Esophagus muscularis mucosa (tissue), 4 donors: ENCODE measurements at regions not wholly inside any gene's neighbourhood (a gene's known extent, or its start where the extent isn't known, plus 50 kb on each side); places are given as distances from the start of the nearest gene placed in this dataset.

Experiments used
- DNase-seq: peaks from one replicate; pipeline ENCODE4 v3.0.0-alpha.2; 2017; ENCODE audit errors: extremely low spot score
- H3K27ac ChIP-seq, 4 donors: fragments of 200-600 bp; sonication (generic); replicated peaks in 1 of 4; 1 replicate in 3 of 4; 2 replicates in 1 of 4; pipeline ENCODE4 v1.5.1; 2016 to 2019; ENCODE audit warnings: mild to moderate bottlenecking in 1 of 4
- H3K27me3 ChIP-seq, 4 donors: fragments of 200-600 bp; sonication (generic); one replicate each; pipeline versions ENCODE4 v1.5.1 to v1.6.0; 2016 to 2019
- H3K36me3 ChIP-seq, 4 donors: fragments of 200-600 bp; sonication (generic); one replicate each; pipeline ENCODE4 v1.5.1; 2016 to 2019
- H3K4me1 ChIP-seq, 4 donors: fragments of 200-600 bp; sonication (generic); one replicate each; pipeline ENCODE4 v1.5.1; 2016 to 2019
- H3K4me3 ChIP-seq, 4 donors: fragments of 200-600 bp; sonication (generic); 1 replicate in 2 of 4; 2 replicates in 2 of 4; pipeline ENCODE4 v1.5.1; 2016 to 2019; ENCODE audit warnings: mild to moderate bottlenecking in 4 of 4, moderate library complexity in 1 of 4
- H3K9me3 ChIP-seq, 4 donors: fragments of 200-600 bp; sonication (generic); 1 replicate in 3 of 4; 2 replicates in 1 of 4; pipeline ENCODE4 v1.5.1; 2016 to 2019
- EP300 ChIP-seq: sonication (generic); formaldehyde crosslinking; IDR thresholded peaks from one replicate; pipeline ENCODE4 v1.6.1; 2017; ENCODE audit warnings: antibody characterized with exemption
- POLR2A ChIP-seq: fragments of 450-650 bp; IDR thresholded peaks from one replicate; pipeline ENCODE4 v1.6.1; 2017; ENCODE audit warnings: antibody characterized with exemption, moderate library complexity, mild to moderate bottlenecking, low read depth
- POLR2AphosphoS5 ChIP-seq, 2 donors: sonication (generic); formaldehyde crosslinking; IDR thresholded peaks; one replicate each; pipeline ENCODE4 v1.6.1; 2017; ENCODE audit warnings: antibody characterized with exemption in 2 of 2
- WGBS: methylation state at CpG from one replicate; pipeline ENCODE4 v1.1.5; 2018; 5-methylcytosine and 5-hydroxymethylcytosine counted together
- intact Hi-C: fragments of 100-400 bp; cut with DNase I; formaldehyde crosslinking; loops from one replicate; pipeline ENCODE4 v1.15.1; 2023
- TF ChIP-seq, protein P1 (sequence below), 3 experiments: fragments of 200-600 bp in 2 of 3; fragments of 450-650 bp in 1 of 3; sonication (generic) in 2 of 3; IDR thresholded peaks; one replicate each; pipeline ENCODE4 v1.5.1; 2017 to 2019; ENCODE audit warnings: antibody characterized with exemption in 3 of 3, mild to moderate bottlenecking in 2 of 3, moderate library complexity in 1 of 3

- 76% methylated on average over 8 of the region's 8 CpGs for WGBS
- DNase-seq: no peak
- no peaks in the 10 kb centered on the region for H3K36me3 ChIP-seq
- H3K9me3 ChIP-seq: no peaks in the 10 kb centered on the region
- H3K27me3 ChIP-seq: no peaks in the 10 kb centered on the region
- intact Hi-C loops: no loop called here
- H3K4me1 ChIP-seq: no peaks in the 10 kb centered on the region
- no peak for TF ChIP-seq POLR2A
- TF ChIP-seq, protein P1, sequence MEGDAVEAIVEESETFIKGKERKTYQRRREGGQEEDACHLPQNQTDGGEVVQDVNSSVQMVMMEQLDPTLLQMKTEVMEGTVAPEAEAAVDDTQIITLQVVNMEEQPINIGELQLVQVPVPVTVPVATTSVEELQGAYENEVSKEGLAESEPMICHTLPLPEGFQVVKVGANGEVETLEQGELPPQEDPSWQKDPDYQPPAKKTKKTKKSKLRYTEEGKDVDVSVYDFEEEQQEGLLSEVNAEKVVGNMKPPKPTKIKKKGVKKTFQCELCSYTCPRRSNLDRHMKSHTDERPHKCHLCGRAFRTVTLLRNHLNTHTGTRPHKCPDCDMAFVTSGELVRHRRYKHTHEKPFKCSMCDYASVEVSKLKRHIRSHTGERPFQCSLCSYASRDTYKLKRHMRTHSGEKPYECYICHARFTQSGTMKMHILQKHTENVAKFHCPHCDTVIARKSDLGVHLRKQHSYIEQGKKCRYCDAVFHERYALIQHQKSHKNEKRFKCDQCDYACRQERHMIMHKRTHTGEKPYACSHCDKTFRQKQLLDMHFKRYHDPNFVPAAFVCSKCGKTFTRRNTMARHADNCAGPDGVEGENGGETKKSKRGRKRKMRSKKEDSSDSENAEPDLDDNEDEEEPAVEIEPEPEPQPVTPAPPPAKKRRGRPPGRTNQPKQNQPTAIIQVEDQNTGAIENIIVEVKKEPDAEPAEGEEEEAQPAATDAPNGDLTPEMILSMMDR (IDR thresholded peaks at IDR 0.05): no peak
- TF ChIP-seq EP300: no peak
- no peak for TF ChIP-seq POLR2AphosphoS5 (IDR thresholded peaks at IDR 0.05)
- H3K27ac ChIP-seq: no peak overlapping the region
- H3K4me3 ChIP-seq: no peak overlapping the region
These were observed 414.4 kb downstream of the DAD1 start for GRCh38 chr14:22174412-22175277.

- Histone ChIP-seq H3K4me1 (no peaks in the 10 kb centered on the region), H3K9me3 (no peaks in the 10 kb centered on the region), H3K4me3 (no peak overlapping the region), H3K27ac (no peak overlapping the region), H3K36me3 (no peaks in the 10 kb centered on the region), H3K27me3 (no peaks in the 10 kb centered on the region)
- WGBS: 80% methylated on average over 8 of the region's 8 CpGs
- no peak for DNase-seq
- no peak for TF ChIP-seq EP300
- no peak for TF ChIP-seq POLR2AphosphoS5 (IDR thresholded peaks at IDR 0.05)
- TF ChIP-seq, protein P1 (IDR thresholded peaks at IDR 0.05): no peak
- no peak for TF ChIP-seq POLR2A
- intact Hi-C loops: no loop called here
These were observed 420.7 kb downstream of the DAD1 start for GRCh38 chr14:22168092-22168955.

DNA sequence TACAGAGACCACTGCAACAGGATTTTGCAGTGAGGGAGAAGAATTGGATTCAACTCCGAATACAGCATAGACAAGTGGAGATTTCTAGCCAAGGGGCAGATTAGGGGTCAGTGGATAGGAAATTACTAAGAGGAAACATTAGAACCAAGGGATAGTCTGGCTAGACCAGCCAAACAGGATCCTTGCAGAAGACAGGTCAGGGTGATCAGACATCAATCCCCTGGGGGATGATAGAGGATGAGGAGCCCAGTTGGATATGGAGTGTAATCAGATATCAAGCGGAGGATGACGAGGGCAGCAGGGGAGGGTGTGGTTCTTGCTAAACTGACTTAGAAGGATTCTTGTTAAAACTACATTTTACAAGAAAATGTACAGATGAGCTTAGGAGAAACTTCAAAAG is 424.4 kb downstream of the DAD1 start:
- WGBS: 74% methylated on average over 3 of the region's 3 CpGs
- H3K4me1 ChIP-seq: no peaks in the 10 kb centered on the region
- TF ChIP-seq POLR2AphosphoS5 (IDR thresholded peaks at IDR 0.05) (no peak), POLR2A (no peak), EP300 (no peak)
- TF ChIP-seq, protein P1 (IDR thresholded peaks at IDR 0.05): no peak

DNA sequence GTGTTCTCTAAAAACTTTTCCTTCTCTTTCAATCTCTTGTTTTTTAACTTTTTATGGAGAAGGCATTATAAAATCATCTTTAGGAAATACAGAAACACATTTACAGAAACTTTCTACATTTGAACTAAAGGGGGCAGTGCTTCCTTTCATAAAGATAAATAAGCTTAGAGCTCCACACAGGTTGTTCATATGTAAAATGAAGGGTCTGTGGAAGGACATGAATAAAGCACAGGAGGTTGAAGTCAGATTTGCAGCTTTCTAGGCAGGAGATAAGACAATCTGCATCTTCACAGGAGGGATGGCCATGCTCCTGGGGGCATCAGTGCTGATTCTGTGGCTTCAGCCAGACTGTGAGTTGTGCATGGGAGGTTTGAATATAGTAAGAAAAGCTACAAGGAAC is 426.0 kb downstream of the DAD1 start:
- TF ChIP-seq POLR2A: no peak
- TF ChIP-seq EP300: no peak
- Histone ChIP-seq H3K36me3 (no peaks in the 10 kb centered on the region), H3K4me3 (no peak overlapping the region), H3K4me1 (no peaks in the 10 kb centered on the region), H3K27me3 (no peaks in the 10 kb centered on the region), H3K27ac (no peak overlapping the region), H3K9me3 (no peaks in the 10 kb centered on the region)
- DNase-seq: no peak
- intact Hi-C loops: no loop called here

More for the DNA sequence above, 424.4 kb downstream of the DAD1 start:
- no peak for DNase-seq
- no peak overlapping the region for H3K4me3 ChIP-seq
- H3K27ac ChIP-seq: no peak overlapping the region
- no peaks in the 10 kb centered on the region for H3K9me3 ChIP-seq
- intact Hi-C loops: no loop called here
- no peaks in the 10 kb centered on the region for H3K27me3 ChIP-seq
- H3K36me3 ChIP-seq: no peaks in the 10 kb centered on the region

DNA sequence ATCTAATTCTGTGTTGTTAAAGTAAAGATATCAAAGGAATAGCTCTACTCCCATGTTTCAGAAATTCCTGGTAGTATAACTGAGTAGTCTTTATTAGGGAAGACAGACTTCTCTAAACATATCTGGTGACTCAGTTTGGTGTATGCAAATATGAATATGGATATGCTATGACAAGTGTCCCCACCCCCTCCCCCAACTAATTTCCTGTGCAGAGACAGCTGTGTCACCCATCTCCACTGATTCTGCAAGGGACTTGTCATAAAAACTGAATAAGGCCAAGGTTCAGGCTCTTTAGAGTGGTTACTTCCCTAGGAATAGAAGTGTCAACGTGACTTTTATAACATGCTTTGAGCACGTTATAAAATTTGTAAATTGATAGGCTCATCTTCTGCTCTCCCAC is 429.1 kb downstream of the DAD1 start:
- H3K9me3 ChIP-seq: no peaks in the 10 kb centered on the region
- H3K4me3 ChIP-seq: no peak overlapping the region
- H3K36me3 ChIP-seq: no peaks in the 10 kb centered on the region
- DNase-seq: no peak
- TF ChIP-seq, protein P1 (IDR thresholded peaks at IDR 0.05): no peak
- TF ChIP-seq POLR2A (no peak), POLR2AphosphoS5 (IDR thresholded peaks at IDR 0.05) (no peak), EP300 (no peak)
- no peaks in the 10 kb centered on the region for H3K4me1 ChIP-seq
- H3K27ac ChIP-seq: no peak overlapping the region
- no peaks in the 10 kb centered on the region for H3K27me3 ChIP-seq
- WGBS: 72% methylated on average over 2 of the region's 2 CpGs
- intact Hi-C loops: no loop called here
